CD4-positive, alpha-beta T cell treated with Interleukin-15 for 1 hour (primary cell): ENCODE measurements at regions not wholly inside any gene's neighbourhood (a gene's known extent, or its start where the extent isn't known, plus 50 kb on each side); places are given as distances from the start of the nearest gene placed in this dataset.
"Not testable (repeated sequence)": the region's sequence is repeated elsewhere in the genome, so short reads cannot be mapped to it uniquely, and the experiment has no call there.

ENCODE experiments used
- DNase-seq: peaks from one replicate; pipeline ENCODE4 v3.0.0-alpha.2; 2020

DNA sequence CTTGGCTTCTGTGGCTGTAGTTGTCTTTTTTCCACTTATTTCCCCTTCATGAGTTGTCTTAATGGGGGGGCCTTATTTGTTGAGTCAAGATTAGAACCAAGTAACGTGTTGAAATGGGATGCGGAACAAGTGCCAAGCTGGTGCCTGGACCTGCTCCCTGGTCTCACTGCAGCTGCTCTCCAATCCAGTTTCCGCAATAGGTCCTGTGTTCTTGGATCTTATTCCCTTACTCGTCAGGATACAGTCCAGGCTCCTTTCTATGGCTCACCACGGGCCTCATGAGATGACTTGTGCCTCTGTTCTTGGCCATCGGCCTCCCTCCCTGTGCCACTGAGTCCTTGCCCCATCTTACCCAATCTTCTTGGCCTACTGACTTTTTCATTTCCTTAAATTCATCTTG lies 159.6 kb upstream of the CADM1 start:
- no peak for DNase-seq

DNA sequence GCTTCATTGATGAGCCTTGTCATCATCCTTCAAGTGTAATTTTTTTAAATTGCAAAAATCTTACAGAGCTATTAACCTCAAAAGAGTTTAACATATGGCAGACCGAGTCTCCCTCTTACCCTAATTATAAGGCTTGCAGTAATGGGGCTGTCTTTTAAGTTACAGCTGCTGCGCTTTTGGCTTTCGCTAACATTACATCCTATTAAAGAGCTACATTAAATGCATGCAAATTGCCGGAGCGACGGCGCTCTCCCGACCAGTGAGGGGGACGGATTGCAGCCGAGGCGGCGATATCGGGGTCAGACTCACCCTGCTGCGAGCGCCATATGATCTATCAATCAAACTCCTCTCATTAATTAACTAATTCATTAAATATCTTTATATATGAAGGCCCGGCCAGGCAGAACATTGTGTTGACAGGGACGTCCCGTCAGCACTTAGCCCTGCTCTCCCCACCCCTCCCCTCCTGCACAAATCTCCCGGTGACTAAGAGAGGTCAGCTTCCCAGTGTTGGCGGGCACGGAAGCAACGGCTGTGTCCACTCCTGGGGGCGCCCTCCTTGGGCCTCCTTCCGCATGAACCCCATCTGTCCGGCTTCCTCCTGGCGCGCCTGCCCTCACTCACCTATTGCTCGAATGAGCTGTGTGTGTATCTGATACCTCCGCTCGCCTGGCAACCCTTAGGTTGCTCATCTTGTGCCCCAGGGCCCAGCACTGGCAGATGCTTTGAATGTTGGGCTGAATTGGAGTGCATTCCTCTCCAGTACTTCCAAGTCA lies 156.0 kb upstream of the CADM1 start:
- DNase-seq, result no peak

DNA sequence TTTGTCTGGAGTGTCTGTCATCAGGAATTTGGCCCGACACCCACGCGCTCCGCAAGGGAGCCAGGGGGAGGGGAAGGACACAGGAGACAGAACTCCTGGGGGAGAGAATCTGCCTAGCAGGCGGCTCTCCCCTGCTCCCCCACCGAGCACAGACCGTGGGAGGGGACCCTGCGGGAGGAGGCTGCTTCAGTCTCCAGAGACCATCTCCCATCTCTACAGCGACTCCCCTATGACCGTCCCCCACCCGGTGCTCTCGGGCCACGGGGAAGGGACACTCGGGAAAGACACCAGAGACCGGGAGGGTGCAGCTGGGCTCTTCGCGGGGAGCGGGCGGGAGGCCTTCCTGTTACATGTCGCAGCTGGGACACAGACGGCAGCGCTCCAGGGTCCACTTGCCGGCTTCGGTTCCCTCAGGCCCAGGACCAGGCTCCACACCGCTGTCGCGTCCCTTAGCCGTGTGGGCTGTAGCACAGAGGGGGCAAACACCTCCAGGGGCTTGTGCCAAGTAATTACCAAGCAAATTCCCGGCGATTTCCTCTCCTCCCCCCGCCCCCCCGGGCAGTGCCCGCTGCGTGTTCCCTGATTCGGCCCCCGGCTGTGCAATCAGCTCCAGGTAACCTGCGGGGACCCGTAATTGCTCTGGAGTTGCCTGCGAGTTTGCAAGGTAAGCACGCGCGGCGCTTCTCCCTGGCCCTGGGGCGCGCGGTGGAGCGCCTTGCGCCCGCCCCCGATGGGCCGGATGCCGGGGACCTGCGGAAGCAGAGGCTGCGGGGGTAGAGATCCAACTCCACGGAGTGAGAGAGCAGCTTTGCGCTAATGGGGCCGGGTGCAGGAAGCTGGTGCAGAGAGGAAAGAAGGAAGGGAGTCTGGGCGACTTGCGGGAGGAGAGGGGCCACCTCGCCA lies 155.1 kb upstream of the CADM1 start:
- no peak for DNase-seq

DNA sequence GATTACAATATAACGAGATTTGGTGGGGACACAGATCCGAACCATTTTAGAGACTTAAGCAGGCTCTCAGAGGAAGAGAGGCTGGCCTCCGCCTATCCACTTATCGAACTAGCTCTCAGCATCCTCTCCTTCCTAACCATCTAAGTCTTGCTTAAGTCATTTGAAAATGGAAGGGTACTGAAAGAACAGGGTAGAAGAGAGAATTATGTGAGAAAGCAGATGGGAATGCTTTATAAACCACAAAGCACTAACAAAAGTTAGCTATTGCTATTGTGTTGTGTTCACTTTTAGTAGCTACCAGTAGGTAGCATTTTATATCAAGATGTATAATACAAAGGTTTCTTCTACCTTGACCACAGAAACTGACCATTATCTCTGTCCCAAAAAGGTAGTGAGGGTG lies 153.4 kb upstream of the CADM1 start:
- DNase-seq, result no peak

DNA sequence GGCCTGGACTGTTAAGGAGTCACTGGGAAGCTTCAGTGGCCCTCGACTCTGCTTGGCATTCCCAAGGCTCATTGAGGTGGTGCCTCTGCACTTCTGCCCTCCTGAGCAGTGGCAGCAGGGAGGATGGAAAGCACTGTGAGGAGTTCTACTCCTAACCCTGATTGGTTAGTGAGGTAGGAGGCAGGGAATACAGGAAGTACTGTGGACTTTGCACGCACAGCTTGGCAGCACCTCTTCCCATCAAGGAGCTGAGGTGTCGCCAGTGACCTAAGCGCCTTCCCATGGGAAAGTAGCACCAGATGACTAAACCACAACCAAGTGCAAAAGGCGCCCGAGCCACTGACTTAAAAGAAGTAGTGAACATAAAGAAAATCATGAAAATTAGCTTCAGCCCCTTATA lies 152.5 kb upstream of the CADM1 start:
- DNase-seq, result no peak

DNA sequence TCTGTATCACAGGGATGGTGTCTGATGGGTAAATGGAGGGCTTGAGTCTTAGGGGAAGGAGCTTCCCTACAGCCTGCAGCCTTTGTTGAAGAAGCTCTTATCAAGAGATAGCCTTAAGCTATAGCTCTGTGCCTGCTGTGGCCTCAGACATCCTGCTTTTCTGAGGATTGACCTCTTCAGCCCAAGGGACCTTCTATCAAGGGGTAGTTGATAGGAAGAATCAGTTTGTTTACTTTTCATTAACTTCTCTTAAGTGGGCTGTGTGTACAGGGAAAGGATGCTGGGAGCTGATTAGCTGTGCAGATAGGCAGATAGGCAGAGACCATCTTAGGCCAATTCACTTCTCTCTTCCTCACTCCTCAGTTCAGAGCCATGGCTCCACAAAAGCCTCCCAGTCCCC lies 151.8 kb upstream of the CADM1 start:
- DNase-seq, result no peak

DNA sequence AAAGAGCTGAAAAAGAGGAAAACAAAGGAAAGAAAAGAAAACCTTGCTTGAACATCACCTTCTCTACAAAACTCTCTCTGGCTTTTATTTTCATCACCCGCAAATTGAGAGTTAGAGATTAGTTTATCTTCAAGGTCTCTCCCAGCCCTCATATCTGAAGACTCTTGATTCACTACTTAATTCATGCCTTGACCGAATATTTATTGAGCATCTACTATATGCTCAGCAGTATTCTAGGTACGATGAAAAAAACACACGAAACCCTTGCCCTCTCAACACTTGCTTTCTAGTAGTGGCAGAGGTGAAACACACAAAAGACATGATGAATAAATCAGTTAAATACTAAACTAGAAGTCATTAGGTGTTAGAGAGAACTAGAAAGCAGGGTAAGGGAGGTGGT lies 150.6 kb upstream of the CADM1 start:
- no peak for DNase-seq

DNA sequence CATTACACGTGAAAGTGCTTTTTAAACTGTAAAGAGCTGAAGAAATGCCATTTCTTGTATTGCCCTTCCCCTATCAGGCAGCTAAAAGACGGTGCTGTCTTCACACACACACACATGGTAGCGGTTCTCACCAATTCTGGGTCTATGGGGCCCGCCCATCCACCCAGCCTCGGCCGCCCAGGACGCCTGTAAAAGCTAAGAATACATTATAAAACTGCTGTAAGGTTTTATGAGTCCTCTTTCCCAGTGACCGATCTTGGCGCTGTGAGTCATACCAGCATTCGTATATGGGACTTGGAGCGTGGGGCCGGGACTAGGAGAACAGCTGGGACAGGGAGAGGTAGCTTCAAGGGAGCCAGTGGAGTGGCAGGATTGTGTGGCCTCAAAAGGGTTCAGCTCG lies 149.7 kb upstream of the CADM1 start:
- DNase-seq, result no peak

DNA sequence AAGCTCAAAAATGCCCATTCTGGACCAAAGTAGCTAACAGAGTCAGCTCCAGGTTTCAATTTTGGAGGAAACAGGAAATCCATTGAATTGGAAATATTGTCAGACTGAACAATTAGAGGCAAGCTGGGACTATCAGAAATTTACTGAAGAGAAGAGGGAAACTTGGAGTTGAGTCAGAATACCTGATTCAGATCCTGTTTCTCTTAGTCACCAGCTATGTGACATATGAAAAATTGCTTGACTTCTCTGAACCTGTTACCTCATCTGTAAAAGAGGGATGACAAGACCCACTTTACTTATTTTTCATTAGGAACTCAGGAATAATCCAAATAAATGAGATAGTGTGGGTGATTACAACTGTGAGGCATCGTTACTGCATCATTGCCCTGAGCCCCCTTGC lies 148.9 kb upstream of the CADM1 start:
- DNase-seq, result no peak

DNA sequence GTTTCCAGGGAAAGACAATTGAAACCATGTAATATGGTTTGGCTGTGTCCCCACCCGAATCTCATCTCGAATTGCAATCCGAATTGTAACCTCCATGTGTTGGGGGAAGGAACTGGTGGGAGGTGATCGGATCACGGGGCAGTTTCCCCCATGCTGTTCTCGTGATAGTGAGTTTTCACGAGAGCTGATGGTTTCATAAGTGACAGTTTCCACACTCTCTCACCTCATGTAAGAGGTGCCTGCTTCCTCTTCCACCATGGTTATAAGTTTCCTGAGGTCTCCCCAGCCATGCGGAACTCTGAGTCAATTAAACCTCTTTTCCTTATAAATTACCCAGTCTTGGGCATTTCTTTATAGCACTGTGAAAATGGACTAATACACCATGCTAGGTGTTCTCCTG lies 148.3 kb upstream of the CADM1 start:
- DNase-seq, result no peak

DNA sequence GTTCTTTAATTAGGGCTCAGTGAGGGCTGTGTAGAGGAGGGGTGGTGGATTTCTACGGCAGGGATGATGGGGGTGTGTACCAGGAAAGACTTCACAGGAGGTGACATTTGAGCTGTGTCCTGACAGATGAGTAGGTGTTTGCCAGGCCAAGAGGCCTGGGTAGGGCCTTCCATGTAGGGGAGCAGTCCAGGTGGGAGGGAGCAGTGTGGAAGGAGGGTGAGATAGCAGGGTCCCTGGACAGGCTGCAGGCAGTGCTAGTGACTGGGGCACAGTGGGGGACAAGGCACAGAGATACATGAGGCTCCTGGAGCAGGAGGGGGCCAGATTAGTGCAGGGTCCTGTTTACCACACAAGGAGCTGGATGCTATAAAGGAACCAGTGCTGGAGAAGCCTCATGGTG lies 147.9 kb upstream of the CADM1 start:
- DNase-seq, result no peak

DNA sequence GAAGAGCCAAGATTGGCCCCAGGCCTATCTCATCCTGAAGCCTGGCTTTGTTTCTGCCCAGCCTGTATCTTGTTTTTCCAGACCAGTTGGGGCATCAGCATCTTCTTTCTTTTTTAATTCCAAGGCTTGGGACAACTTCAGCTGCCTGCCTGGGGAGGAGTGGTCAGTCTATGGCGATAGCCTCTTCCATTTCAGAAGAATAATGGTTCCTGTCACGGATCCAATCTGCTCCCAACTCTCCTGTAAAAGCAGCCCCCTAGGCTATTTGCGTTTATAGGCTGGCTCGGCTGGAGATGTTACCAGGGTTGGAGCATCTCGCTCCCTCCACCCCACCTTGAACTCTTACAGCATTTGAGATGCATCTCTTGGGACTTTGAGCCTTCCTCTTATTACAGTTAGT lies 145.2 kb upstream of the CADM1 start:
- DNase-seq, result no peak

DNA sequence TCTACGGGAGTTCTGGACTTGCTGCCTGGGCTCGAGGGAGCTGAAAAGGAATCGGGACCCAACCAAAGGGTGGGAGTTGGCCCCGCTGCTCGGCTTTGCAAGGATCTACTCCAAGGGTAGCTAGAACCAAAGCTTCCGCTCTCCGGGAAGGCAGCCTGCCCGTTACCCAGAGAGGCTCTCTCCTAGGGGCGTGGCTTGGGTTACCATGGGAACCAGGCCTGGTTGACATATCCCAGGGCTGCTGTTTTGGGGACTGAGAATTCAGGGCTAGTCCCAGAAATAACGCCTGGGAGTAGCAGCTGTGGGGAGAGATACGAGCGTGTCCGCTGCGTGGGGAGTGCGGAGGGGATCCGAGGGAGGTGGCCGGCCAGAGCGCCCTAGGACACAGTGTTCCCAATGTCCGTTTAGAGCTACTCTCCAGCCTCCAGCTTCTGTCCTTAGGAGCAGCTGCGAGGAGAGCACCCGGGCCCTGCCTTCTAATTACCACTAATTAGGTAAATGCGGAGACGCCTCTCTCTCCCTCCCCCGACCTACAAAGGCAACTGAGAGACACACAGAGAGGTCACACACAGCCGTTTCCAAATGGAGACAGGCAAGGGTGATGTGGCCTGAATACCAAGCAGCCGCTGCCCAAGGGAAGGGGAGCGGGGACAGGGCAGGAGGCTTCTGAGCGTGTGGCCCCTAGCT lies 141.6 kb upstream of the CADM1 start:
- no peak for DNase-seq

DNA sequence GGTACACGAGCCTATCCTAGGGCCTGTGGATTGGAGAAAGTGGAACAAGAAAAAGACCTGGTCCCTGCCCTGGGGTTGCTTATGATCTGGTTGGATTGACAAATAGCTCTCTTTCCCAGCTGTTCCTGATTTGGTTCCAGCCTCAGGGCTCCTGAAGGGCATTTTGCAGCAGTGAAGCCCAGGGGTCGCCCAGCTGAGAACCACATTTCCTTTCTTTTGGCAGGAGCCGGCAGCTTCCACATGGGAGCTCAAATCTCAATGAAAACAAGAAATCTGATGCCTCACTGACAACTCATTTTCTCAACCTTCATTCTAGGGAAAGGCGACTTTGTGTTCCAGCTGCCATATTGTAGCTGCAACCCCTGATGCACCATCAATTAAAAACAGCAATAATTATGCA lies 140.6 kb upstream of the CADM1 start:
- no peak for DNase-seq

DNA sequence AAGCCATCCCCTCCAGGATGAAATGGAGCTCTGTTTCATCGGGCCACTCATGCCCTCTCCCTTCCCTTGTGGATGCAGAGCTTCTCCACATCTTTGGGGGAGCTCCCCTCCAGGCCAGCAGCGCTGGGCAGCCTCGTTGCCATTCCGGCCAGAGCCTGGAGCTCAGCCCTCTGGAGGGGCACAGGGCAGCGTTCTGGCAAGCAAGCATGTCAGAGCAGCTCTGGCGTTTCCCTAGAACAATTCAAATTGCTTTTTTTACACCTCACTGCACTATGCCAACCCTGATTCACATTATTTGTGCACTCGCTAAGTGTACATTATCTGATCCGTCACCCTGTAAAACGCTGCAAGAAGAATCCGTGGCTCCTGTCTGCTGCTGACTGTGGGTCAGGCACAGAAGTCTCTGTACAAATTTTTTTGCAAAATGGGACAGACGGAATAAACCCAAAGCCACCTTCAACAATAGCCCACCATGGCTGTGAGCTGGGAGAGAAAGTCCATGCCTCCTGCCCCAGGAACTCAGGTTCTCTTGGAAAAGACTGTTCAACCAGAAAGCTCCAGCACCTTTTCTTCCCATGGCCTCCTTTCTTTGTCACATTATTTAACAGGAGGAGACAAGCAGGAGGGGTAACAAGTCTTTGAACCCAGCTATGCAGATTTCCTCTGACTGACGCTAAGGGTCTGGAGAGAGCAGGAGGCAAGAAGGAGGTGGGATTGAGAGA lies 139.5 kb upstream of the CADM1 start:
- DNase-seq, result no peak

DNA sequence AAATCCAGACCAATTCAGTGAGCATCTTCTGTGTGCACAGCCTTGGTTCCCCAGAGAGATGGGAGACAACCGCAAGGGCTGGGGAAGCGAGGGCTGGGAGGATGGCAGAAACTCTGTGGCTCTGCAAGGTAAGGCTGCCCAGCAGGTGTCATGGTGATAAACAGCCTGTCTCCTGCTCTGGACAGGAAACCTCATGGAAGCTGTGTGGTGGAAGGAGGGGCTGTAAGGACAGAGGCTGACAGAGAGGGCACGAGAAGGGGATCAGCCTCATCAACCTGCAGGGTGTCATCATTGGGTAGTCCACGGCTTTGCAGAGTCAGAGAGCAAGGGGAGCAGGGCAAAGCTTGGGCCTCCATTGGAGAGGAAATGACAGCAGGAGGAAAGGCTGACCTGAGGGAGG lies 138.4 kb upstream of the CADM1 start:
- no peak for DNase-seq

DNA sequence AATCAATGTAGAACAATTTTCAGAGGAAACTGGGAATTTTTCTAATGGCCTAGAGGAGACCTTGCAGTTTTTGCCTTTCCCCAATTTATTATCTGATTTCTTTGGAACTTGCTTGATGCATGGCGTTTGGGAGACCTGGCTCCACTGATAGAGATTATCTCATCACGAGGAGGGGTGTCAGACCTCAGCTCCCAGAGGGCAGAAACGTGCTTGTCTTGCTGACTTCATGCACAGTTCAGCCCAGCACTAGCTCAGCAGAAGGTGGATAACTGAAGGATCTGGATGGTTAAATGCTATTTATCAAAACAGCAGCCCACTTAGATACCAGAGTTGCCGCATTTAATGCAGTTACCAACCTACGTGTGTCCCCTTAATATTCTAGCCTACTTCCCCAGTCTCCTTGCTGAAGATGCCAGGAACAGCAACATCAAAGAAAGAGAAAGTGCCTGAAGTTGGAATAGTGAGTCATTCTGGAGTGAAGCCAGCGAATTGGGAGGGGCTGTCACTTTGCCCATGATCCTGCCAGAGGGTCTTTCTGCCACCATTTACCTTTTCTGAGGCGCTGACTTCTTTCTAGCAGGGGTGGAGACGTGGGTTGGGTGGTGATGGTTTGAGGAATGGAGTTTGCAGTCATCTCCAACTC lies 133.5 kb upstream of the CADM1 start:
- no peak for DNase-seq

DNA sequence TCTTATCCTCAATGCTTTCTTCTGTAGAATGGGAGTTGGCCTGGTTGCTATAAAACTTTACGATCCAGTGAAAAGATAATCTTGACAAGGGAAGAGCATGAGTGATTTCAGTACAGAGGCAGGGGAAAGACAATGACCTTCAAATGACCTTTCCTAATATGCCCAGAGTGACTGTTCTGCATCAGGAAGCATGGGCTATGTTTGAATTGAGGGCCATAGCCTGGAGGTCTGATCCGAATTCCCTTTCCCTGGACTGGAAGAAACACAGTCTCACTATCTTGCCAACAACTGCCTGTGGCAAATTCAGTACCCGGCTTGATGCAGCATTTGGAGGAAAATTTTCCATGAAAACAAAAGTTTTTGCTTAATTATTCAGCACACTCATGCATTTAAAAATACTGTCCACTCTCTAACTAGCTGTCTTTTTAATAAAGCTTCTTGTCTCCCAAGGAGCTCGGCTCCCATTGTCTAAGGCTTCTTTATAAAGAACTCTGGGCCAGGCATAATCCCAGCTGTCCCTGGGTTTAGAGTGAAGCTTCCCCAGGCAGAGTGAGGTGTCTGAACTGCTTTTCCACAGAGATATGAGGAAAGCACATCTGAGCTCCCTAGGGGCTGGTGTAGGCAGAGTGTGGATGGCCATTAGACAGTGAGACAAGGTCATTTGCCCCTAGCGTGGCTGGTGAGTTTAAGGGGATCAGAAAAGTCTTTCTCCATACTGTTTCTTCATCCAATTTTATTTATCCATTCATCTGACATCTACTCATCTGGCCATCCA lies 132.7 kb upstream of the CADM1 start:
- no peak for DNase-seq

DNA sequence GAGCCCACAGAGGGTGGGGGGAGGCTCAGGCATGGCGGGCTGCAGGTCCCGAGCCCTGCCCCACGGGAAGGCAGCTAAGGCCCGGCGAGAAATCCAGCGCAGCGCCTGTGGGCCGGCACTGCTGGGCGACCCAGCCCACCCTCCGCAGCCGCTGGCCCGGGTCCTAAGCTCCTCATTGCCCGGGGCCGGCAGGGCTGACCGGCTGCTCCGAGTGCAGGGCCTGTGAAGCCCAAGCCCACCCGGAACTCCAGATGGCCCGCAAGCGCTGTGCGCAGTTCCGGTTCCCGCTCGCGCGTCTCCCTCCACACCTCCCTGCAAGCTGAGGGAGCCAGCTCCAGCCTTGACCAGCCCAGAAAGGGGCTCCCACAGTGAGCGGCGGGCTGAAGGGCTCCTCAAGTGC lies 129.8 kb upstream of the CADM1 start:
- not testable (repeated sequence) for DNase-seq

DNA sequence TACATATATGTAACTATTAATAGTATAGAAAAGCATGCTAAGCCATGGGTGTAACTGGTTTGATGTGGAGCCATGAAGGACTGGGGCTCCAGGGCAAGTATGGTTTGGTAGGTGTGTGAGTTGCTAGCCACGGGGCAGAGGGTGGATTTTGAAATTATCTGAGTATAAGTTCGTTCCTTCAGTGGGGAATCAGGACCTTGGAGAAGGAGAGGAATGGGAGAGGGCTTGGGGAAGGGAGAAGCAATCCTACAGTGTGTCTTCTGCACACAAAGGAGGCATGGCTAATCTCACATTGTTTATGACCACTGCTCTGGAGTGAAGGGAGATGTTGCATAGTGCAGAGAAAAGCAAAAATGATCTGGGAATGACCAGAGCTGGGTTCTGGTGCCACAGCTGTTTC lies 127.8 kb upstream of the CADM1 start:
- DNase-seq, result no peak

DNA sequence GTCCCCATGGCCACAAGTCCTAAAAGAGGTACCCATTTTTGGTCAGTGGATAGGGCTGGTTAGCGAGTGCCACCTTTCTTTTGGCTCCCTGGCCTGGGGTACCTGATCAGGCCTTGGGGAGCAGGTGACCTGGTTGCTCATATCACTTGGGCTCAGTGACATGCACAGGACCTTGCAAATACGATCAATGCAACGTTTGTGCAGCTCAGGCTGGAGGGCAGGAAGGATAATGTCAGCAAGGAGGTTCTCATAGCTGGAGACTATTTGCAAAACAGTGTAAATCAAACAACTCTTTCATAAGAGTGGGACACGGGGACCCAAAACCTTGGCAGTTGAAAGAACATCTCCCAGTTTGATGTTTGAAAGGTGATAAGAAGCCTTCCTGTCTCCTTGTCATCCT lies 127.4 kb upstream of the CADM1 start:
- DNase-seq, result no peak

DNA sequence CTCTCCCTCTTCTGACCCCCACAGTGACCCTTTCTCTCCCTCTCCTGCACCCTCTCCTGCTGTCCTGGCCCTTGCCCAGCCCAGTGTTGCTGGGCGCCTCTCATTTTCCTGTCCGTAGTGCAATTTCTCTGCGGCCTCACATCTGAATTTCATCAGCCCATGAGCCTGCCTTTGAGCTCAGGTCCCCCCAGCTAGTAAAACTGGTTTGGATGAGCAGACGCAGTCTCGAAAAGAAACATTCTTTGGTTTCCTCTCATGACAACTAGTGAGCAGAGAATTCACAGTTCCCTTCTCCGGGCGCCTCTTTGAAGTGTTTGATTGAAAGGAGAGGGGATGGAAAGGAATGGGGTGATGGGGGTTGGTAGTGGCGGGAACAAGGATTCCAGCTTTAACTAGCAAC lies 126.0 kb upstream of the CADM1 start:
- no peak for DNase-seq
